Endometrium (tissue), 2 donors: ENCODE measurements at regions not wholly inside any gene's neighbourhood (a gene's known extent, or its start where the extent isn't known, plus 50 kb on each side); places are given as distances from the start of the nearest gene placed in this dataset.
"Not testable (repeated sequence)": the region's sequence is repeated elsewhere in the genome, so short reads cannot be mapped to it uniquely, and the experiment has no call there.

Experiments
- FAIRE-seq: peaks from 2 replicates; lab custom pipeline; 2012; peaks lifted over from hg19 to GRCh38; lab: Jason Lieb, UNC
- donor health status: control.
- donor health status: control.

DNA sequence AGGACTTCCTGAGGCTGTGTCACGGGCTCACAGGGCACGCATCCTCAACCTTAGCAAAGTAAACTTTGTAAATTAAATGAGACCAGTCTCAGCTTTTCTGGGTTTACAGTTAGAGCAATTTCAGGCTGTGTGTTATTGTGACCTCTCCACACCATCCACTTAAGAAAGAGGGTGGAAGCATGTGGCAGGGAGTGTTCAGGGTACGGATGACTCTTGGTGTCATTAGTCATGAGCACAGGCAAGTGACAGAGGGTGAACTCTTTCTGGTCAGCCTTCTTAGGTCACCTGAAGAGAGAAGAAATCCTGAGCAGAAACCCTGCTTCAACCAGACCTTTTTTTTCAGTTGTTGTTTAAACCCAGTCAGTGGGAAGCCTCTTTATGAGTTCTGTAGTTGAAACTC lies 207.9 kb downstream of the ICOS start:
- FAIRE-seq, result no peak

DNA sequence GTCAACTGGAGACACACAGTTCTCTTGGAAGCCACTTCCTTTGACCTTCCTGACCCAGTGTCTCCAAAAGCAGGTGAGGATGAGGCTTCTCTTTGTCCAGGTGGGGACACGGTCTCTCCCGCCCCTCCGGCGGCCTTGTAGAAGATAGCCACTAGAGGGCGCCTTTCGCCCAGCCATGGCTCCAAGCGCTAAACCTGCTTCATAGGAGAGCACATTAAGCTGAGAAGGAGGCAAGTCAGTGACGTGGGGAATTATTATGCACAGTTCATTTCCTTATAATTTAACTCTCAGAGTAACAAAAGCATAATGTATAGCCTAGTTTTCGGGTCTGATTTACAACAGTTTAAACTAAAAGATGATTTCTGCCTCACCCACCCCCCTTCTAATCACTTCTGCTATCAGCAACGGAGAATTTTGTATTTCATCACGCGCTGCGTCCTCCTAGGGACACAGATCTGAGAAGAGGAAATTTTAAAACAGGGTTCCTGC lies 208.7 kb downstream of the ICOS start:
- no peak for FAIRE-seq

DNA sequence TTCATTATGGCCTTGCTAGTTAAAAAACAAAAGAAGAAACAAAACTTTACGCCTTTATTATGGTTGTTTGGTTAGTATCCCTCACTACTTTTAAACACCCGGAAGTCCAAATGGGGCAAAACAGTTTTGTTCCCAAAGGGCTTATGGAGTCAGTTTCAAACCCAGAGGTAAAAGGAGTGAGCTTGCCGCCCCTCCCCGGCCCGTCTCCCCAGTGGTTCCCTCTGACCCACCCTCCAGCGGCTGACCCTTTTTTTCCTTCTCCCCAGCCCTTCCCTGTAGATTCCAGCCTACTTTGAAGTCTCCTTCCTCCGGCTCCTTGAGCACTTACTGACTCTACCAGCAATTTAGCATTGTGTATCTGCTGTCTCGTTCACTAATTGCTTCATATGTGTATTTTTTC lies 209.2 kb downstream of the ICOS start:
- FAIRE-seq, result no peak

DNA sequence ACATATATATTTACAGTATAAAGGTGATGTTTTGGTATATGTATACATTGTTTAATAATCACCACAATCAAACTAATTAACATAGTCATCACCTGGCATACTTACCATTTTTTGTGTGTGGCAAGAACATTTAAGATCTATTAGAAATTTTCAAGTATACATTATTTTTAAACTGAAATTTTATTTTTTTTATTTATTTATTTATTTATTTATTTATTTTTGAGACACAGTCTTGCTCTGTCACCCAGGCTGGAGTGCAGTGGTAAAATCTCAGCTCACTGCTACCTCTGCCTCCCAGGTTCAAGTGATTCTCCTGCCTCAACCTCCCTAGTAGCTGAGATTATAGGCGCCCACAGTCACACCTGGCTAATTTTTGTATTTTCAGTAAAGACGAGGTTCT lies 210.5 kb downstream of the ICOS start:
- FAIRE-seq, result not testable (repeated sequence)

DNA sequence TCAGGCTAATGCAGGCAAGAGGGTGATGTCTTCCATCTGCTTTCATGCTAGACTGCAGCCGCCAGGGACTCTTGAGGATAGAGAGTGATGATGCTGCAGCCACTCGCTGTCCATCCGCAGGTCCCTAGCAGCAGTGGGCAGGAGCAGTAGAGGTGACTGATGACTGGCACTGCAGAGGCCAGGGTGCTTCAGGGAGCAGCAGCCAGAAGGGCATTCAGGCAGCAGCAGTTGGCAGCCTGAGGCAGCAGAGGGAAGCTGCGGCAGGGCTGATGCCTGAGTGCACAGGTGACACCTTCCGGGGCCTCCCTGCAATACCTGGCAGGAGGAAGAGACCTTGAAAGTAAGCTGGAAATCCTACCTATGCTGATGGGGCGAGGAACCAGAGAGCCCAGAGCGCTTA lies 214.2 kb downstream of the ICOS start:
- FAIRE-seq, result no peak

DNA sequence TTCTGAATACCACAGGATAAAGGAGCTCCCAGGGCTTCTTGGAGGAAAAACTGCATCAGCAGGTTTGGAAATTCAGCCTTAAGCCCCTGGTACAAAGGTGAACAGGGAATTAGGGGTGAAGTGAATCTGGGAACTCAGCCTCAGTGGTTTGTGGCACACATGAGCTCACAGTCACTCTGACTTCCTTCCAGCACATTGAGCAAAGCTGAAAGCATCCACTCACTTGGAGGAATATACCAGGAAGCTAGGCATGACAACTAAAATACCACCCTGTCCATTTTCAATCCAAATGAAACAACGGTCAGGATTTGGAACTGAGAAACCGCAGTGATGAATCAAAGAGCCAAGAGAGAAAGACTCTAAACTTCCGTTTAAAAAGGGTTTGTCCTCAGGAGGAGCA lies 216.1 kb downstream of the ICOS start:
- no peak for FAIRE-seq

DNA sequence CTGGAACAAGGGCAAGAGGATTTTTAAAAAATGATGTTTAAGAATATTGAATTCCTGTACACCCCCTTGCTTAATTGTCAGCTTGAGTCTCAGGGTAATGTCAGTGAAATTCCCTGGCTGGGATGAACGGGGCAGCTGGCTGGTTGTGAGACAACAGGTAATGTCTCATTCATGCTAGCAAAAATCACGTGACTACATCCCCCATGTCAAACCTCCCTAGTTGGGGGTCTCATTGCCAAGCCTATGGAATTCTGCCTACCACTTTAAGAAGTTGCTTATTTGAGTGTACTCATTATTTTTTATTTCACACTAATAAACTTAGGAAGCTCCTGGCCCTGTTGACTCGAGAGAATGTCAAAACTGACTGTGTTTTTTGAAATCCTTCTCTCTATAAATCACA lies 218.3 kb downstream of the ICOS start:
- no peak for FAIRE-seq

DNA sequence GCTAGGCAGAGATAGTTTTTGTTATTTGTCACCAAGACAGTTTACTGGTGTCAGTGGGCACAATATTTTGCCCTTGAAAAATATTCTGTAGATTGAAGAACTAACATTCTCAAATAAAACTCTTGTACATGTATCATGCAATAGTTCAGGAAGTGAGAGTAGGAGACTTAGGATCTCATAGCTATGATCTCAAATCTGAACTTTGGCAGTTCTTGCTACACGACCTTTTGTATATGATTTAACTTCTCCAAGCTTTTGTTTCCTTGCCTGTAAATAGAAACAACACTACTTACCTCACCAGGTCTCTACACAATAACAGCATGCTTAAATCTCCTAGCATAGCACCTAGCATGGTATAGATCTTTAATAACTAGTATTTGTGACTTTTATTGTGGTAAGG lies 219.9 kb downstream of the ICOS start:
- FAIRE-seq, result no peak

DNA sequence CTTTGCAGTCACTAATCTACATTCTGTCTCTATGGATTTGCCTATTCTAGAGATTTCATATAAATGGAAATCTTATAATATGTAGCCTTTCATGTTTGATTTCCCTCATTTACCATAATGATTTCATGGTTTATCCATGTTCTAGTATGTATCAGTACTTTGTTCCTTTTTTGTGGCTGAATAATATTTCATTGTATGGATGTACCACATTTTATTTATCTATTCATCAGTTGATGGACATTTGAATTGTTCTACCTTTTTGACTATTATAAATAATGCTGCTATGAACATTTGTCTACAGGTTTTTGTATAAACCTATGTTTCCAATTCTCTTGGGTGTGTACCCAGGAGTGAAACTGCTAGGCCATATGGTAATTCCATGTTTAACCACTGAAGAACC lies 221.1 kb downstream of the ICOS start:
- FAIRE-seq, result no peak

DNA sequence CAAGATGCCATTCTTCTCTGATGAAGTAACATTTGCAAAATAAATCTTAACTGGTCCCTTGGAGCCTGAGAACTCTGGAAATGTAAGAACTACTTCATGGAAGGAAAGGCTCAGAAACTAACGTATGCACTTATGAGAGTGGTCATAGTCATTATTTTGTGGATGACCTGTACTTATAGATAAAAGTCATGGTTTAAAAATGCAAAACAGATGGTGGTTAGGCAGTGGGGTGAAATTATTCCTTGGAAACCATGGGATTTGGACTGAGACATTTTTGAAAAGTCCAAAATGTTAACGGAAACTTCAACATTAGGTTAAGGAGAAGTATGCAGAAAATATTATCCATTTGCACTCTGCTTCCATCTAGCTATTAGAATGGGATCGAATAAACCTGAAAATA lies 223.0 kb downstream of the ICOS start:
- FAIRE-seq, result no peak

DNA sequence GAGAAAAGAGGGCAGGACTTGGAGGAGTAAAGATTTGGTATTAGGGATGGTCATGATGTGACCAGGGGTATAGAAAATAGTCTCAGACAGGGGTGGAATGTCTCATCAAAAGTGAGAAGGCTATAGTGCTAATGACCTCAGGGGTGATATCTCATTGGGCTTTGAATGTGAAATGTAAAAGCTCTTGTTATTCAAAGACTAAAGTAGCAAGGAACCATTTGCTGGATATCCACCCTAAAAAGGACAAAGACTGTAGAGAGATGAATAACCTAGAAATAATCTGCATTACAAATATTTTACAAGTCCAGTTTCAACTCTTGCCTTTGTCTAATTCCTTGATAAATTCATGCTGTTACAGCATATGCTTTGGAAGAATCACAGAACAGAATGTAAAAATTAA lies 224.4 kb downstream of the ICOS start:
- no peak for FAIRE-seq

DNA sequence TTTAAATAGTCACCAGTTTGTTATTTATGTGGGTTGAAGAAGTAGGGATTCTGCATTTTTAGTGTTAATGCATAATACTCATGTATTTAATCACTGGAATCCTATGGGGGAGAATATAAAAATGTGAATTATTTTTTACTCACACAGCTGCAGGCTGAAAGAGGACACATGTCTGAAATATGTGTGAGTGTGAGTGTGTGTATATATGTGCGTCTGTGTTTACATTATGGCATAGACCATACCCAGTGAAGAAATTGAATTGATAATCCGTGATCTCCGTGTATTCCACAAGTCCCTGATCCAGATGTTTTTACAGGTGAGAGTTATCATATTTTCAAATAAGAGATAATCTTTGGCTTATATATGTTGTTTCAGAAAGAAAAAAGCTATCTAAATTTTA lies 225.3 kb downstream of the ICOS start:
- FAIRE-seq, result no peak

DNA sequence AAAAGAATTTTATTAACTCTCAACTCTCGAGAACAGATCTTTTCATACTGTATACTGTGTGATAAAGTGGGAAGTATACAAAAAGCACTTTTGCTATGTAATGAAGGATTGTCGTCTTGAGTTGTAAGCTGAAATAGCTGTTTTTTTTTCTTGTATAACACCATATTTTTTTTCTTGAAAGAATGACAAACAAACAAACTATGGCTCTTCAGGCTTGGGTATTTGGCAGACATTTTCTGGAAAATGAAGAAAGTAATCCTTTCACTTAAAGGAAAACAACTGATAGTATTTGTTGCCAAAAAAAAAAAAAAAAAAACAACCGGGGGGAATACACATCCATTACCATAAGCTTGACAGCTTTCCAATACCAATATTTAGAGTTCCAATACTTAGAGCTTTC lies 230.4 kb downstream of the ICOS start:
- no peak for FAIRE-seq

DNA sequence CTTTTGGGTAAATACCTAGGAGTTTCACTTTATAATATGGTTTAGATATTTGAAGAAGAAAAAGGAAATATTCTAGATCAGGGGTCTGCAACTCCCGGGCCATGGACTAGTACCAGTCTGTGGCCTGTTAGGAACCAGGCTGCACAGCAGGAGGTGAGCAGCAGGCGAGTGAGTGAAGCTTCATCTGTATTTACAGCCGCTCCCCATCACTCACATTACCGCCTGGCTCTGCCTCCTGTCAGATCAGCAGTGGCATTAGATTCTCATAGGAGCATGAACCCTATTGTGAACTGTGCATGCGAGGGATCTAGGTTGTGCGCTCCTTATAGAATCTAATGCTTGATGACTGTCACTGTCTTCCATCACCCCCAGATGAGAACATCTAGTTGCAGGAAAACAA lies 231.1 kb downstream of the ICOS start:
- not testable (repeated sequence) for FAIRE-seq

DNA sequence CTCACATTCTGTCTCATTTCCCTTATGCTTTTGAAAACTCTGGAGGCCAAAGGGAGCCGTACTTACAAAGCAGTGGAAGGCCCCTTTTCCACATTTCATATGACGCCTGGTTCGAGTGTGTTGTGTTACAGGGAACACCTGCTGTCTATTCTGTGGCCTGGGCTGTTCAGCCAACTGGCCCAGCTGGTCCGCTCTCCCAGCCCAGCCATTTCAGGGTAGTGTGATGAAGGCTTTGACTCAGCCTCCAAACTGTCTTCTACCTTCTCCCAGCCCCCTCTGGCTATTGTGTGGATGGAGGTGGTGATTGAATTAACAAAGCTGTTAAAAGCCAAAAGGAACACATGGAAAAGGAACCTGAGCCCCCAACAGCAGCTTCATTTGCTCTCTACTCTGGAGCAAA lies 233.8 kb downstream of the ICOS start:
- no peak for FAIRE-seq

DNA sequence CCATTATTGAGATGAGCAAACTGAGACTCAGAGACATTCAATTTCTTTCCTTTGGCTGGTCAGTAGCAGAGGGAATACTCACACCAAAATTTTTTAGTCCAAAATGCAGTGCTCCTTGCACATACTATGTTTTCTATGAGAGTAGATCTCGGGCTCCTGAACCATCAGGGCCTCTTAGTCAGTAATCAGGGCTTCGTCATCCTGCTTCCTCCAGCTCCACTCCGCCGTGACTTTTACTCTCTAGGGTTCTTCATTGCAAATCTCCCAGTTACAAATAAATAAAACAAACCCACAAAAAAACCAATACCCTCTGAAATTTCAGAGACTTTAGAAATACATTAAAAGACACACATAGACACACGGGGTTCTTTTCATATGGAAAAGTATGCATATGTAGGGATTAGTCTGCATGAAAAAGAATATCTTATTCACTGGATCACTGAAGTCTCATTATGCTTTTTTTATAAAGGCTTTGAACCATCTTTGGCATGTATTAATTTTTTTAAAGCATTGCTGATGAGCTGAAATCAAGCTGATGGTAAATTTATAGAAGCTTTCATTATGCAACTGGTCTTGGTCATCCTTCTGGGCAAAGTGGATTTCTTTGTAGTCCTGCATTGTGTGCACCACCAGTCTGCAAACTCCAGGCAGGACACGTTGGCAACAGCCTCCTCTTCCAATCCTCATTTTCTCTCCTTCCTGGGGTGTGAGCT lies 235.0 kb downstream of the ICOS start:
- FAIRE-seq, result no peak

DNA sequence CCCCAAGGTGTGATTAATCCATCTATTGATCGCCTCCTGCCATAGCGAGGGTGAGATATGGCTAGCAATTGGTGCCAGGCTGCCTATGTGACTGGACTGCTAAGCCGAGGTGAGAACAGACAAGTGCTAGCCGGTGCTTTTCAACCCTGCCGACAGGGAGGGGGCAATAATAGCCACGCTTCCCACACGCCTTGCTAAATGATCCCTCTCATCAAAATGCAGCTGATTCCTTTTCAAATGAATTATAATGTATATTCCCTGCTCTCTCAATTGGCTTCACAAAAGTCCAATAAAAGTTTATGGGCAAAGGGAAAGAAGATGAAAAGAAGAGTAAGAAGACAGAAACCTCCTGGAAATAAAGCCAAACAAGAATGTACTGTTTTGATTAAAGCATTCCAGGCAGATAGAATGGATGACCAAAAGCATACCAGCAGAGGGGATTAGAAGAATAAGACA lies 235.6 kb downstream of the ICOS start:
- FAIRE-seq, result no peak

DNA sequence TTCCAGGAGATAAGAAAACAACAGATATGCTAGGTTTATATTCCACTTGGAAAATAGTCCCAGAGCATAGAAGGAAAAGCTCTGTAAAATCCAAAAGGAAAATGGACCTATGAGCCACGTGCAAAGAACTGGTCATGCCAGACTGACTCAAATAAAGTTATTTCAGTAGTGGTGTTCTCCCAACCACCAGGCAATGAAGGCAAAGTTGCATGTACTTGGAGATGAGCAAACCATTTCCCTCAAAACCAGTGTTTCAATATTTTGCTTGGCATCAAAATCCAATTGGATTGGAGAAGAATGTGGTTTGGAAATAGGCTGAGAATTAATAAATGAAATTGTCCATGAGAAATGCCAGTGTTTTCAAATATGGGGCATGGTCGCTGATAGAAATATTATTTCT lies 237.5 kb downstream of the ICOS start:
- no peak for FAIRE-seq

DNA sequence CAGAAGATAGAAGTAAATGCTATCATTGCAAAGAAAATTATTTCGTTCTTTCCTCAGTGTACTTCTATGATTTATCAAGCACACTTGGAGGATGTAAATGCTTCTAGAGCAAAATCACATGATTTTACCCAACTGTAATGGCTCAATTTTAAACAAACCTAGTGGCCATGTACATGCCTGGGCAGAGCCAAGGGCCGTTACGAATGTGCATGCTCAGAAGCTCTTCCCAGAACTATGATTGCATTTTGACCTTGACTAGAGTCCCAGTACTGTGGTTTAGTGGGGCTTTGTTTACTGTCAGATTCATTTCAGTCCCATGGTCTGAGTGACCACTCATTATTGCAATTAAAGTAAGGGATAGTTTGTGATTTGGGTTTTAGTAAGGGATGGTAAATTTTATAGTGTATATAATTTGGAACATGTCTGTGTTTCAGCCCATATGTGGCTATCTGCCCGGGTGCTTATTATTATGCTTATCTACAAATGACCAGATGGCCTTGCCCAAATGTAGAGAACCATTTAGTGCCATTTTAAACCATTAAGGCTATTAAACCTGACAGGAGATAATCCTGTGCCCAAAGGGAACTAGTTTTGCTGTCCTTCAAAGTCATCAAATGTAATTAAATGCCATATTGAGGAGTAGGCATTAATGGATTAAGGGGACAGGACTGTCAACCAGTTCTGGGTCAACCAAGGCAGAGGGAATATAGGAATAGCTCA lies 239.1 kb downstream of the ICOS start:
- no peak for FAIRE-seq

DNA sequence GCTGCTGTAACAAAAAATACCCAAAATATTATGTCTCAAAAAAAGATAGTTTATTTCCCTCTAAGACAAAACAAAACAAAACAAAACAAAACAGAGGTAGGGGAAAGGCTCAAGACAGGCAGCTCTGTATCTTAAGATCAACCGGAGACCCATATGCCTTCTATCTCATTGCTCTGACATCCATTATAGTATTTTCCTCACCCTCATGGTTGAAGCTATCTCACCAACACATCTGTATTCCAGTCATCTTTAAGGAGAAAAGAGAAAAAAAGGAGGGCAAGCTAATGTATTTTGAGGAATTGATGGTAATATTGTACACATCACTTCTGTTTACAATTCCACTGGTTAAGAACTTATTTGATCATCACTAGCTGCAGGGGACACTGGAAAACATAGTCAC lies 239.7 kb downstream of the ICOS start:
- FAIRE-seq, result no peak

DNA sequence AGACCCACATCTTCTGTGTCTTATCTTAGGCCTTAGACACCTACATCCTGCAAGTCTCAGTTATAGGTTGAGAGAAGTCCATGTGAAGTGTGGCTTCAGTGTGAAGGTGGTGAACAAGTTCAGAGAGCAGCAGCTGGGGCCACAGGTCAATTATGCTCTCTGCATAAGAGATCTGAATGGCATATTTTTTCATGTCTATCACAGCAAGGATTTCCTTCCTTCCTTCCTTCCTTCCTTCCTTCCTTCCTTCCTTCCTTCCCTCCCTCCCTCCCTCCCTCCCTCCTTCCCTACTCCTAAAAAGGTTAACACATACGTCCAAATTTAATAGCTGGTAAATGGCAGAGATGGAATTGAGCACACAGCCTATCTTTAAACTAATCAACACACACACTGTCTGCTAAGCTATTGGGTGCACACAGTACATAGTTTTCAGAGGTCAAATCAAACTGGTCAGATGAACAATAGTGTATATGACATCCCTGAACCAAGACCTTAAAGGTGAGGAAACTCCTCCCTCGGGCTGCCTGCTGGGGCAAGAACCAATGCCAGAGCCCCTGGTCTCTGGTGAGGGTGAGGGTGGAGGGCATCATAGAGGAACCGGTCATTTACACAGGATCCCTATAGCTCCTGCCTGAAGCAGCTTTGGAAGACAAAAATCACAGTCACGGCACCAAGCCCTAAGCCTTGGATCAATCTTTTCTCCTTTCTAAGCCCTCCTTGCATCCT lies 240.9 kb downstream of the ICOS start:
- no peak for FAIRE-seq

DNA sequence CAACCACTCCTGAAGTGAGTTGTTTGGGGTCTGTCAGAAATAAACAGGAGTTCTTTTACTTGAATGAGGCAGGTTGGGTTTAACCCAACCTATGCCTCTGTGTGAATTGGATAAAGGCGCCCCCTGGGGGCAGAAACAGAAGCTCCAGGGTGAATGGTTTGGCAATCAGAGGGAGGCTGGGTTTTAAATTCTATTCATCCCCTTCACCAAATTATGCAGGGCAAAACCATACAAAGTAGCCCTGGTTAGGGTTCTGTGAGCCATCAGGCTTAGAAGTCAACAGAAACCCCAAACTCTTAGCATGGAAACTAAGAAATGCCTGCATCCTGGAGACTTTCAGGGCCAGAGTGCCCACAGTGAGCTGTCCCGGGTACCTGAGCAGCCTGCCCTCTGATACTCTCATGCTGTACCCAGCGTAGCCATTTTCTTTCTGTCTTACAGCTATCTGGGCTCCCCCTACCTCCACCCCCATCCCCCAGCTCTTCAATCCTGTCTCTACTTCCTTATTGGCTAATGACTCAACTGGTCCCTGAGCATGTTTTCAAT lies 241.5 kb downstream of the ICOS start:
- FAIRE-seq, result no peak

DNA sequence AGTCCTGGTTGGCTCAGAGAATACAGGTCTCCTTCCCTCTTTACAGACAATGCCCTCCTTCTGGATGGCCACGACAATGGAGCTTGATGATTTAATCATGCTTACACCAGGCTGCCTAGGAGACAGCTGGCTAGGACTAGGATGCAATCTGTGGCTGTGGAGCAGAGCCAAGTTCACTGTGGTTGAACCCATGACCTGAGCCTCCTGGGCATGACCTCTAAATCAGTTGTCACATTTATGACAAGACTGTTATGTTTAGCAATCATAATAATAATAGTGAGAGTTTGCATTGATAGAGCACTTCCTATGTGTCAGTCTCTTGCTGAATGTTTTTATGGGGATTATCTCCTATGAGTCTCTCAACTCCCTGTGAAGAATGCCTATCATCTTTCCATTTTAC lies 244.1 kb downstream of the ICOS start:
- FAIRE-seq, result no peak
